ENCODE measurements at regions not wholly inside any gene's neighbourhood (a gene's known extent, or its start where the extent isn't known, plus 50 kb on each side); places are given as distances from the start of the nearest gene placed in this dataset.

GRCh38 chr5:89706731-89707130 is 702.8 kb downstream of the CETN3 start:
- WGBS, 2 donors = 92 to 97% methylated on average over 1 of the region's 1 CpG

GRCh38 chr5:89703817-89704216 is 705.7 kb downstream of the CETN3 start:
- no peaks in the 10 kb centered on the region for H3K9me3 ChIP-seq
- intact Hi-C loops (cut with DNase I) = no loop called here
- peaks cover 5% of the 10 kb centered on the region for H3K4me1 ChIP-seq
- no peaks in the 10 kb centered on the region for H3K27me3 ChIP-seq
- TF ChIP-seq CTCF (IDR thresholded peaks at IDR 0.05) (no peak), POLR2A (IDR thresholded peaks at IDR 0.05) (no peak)
- no peaks in the 10 kb centered on the region for H3K36me3 ChIP-seq (replicated peaks in 1 of 2; ENCODE audit: insufficient read depth in 1 of 2, low read depth in 2 of 2)
- no peak overlapping the region for H3K27ac ChIP-seq
- no peak for DNase-seq
- no peak overlapping the region for H3K4me3 ChIP-seq
- no peak for ATAC-seq

More at GRCh38 chr5:89706731-89707130, 702.8 kb downstream of the CETN3 start:
- Histone ChIP-seq H3K27ac (no peak overlapping the region), H3K9me3 (no peaks in the 10 kb centered on the region), H3K36me3 (replicated peaks in 1 of 2; ENCODE audit: insufficient read depth in 1 of 2, low read depth in 2 of 2) (no peaks in the 10 kb centered on the region), H3K4me3 (no peak overlapping the region), H3K4me1 (peaks cover 5% of the 10 kb centered on the region), H3K27me3 (no peaks in the 10 kb centered on the region)
- intact Hi-C loops (cut with DNase I) = no loop called here
- no peak for ATAC-seq
- TF ChIP-seq POLR2A (IDR thresholded peaks at IDR 0.05) = no peak
- DNase-seq = no peak

GRCh38 chr5:89698028-89698427 is 711.5 kb downstream of the CETN3 start:
- ATAC-seq = no peak
- no peak for DNase-seq
- H3K4me1 ChIP-seq = no peaks in the 10 kb centered on the region
- H3K27ac ChIP-seq = no peak overlapping the region
- H3K27me3 ChIP-seq = no peaks in the 10 kb centered on the region
- H3K4me3 ChIP-seq = no peak overlapping the region
- intact Hi-C loops (cut with DNase I) = no loop called here
- WGBS, 2 donors = 84 to 93% methylated on average over 2 of the region's 2 CpGs
- TF ChIP-seq POLR2A (IDR thresholded peaks at IDR 0.05) (no peak), CTCF (IDR thresholded peaks at IDR 0.05) (no peak)
- H3K9me3 ChIP-seq = no peaks in the 10 kb centered on the region
- H3K36me3 ChIP-seq (replicated peaks in 1 of 2; ENCODE audit: insufficient read depth in 1 of 2, low read depth in 2 of 2) = no peaks in the 10 kb centered on the region

- Histone ChIP-seq H3K27ac (no peak overlapping the region), H3K9me3 (no peaks in the 10 kb centered on the region), H3K27me3 (no peaks in the 10 kb centered on the region), H3K4me3 (no peak overlapping the region), H3K36me3 (replicated peaks in 1 of 2; ENCODE audit: insufficient read depth in 1 of 2, low read depth in 2 of 2) (no peaks in the 10 kb centered on the region), H3K4me1 (no peaks in the 10 kb centered on the region)
- DNase-seq (no peak), ATAC-seq (no peak)
- TF ChIP-seq POLR2A (IDR thresholded peaks at IDR 0.05) = no peak
- no peak for TF ChIP-seq CTCF (IDR thresholded peaks at IDR 0.05)
- intact Hi-C loops (cut with DNase I) = no loop called here
- WGBS, 2 donors = 79 to 89% methylated on average over 1 of the region's 1 CpG
Measured at GRCh38 chr5:89697581-89697980, 712.0 kb downstream of the CETN3 start.

- ATAC-seq (no peak), DNase-seq (no peak)
- WGBS, 2 donors = 83 to 89% methylated on average over 1 of the region's 1 CpG
- no peaks in the 10 kb centered on the region for H3K9me3 ChIP-seq
- H3K4me1 ChIP-seq = no peaks in the 10 kb centered on the region
- TF ChIP-seq CTCF (IDR thresholded peaks at IDR 0.05) (no peak), POLR2A (IDR thresholded peaks at IDR 0.05) (no peak)
- H3K36me3 ChIP-seq (replicated peaks in 1 of 2; ENCODE audit: insufficient read depth in 1 of 2, low read depth in 2 of 2) = no peaks in the 10 kb centered on the region
- no peak overlapping the region for H3K27ac ChIP-seq
- no peaks in the 10 kb centered on the region for H3K27me3 ChIP-seq
- H3K4me3 ChIP-seq = no peak overlapping the region
- intact Hi-C loops (cut with DNase I) = no loop called here
Measured at GRCh38 chr5:89695371-89695770, 714.2 kb downstream of the CETN3 start.
